ENCODE measurements at regions not wholly inside any gene's neighbourhood (a gene's known extent, or its start where the extent isn't known, plus 50 kb on each side); places are given as distances from the start of the nearest gene placed in this dataset.

DNA sequence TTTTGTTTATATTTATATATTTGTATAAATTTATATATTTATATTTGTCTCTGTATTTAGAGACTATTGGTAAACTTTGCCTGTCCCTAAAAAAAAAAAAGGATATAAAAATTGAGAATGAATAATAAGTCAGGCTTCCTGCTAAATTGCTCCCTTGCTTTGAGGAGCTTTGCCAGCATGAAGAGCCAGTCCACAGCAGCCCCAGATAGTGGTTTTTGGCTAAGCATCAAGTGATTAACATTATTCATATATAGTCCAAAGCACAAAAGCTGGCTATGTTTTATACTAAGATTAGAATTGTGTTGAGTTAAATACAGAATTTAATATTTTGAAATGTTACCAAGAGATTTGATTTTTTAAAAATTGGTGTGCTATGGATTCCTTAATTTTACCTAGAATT, 264.9 kb upstream of the FERD3L start:
- TF ChIP-seq SMC3 (IDR thresholded peaks at IDR 0.05), result no peak
- no peak for TF ChIP-seq ZNF302 (CRISPR knock-in tag; IDR thresholded peaks at IDR 0.05)
- TF ChIP-seq, protein P1, sequence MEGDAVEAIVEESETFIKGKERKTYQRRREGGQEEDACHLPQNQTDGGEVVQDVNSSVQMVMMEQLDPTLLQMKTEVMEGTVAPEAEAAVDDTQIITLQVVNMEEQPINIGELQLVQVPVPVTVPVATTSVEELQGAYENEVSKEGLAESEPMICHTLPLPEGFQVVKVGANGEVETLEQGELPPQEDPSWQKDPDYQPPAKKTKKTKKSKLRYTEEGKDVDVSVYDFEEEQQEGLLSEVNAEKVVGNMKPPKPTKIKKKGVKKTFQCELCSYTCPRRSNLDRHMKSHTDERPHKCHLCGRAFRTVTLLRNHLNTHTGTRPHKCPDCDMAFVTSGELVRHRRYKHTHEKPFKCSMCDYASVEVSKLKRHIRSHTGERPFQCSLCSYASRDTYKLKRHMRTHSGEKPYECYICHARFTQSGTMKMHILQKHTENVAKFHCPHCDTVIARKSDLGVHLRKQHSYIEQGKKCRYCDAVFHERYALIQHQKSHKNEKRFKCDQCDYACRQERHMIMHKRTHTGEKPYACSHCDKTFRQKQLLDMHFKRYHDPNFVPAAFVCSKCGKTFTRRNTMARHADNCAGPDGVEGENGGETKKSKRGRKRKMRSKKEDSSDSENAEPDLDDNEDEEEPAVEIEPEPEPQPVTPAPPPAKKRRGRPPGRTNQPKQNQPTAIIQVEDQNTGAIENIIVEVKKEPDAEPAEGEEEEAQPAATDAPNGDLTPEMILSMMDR (IDR thresholded peaks at IDR 0.05), result no peak
- no peak for TF ChIP-seq RNF2 (IDR thresholded peaks at IDR 0.05; ENCODE audit: borderline replicate concordance, low read depth)
- TF ChIP-seq, protein P2, sequence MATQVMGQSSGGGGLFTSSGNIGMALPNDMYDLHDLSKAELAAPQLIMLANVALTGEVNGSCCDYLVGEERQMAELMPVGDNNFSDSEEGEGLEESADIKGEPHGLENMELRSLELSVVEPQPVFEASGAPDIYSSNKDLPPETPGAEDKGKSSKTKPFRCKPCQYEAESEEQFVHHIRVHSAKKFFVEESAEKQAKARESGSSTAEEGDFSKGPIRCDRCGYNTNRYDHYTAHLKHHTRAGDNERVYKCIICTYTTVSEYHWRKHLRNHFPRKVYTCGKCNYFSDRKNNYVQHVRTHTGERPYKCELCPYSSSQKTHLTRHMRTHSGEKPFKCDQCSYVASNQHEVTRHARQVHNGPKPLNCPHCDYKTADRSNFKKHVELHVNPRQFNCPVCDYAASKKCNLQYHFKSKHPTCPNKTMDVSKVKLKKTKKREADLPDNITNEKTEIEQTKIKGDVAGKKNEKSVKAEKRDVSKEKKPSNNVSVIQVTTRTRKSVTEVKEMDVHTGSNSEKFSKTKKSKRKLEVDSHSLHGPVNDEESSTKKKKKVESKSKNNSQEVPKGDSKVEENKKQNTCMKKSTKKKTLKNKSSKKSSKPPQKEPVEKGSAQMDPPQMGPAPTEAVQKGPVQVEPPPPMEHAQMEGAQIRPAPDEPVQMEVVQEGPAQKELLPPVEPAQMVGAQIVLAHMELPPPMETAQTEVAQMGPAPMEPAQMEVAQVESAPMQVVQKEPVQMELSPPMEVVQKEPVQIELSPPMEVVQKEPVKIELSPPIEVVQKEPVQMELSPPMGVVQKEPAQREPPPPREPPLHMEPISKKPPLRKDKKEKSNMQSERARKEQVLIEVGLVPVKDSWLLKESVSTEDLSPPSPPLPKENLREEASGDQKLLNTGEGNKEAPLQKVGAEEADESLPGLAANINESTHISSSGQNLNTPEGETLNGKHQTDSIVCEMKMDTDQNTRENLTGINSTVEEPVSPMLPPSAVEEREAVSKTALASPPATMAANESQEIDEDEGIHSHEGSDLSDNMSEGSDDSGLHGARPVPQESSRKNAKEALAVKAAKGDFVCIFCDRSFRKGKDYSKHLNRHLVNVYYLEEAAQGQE (IDR thresholded peaks at IDR 0.05), result no peak
- TF ChIP-seq EHMT2 (IDR thresholded peaks at IDR 0.05; ENCODE audit: low read depth), result no peak
- TF ChIP-seq POLR2A (IDR thresholded peaks at IDR 0.05; ENCODE audit: low read length), result no peak
- TF ChIP-seq CBX8 (IDR thresholded peaks at IDR 0.05), result no peak
- TF ChIP-seq, protein P3, sequence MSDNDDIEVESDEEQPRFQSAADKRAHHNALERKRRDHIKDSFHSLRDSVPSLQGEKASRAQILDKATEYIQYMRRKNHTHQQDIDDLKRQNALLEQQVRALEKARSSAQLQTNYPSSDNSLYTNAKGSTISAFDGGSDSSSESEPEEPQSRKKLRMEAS (IDR thresholded peaks at IDR 0.05), result no peak
- TF ChIP-seq, protein P4, sequence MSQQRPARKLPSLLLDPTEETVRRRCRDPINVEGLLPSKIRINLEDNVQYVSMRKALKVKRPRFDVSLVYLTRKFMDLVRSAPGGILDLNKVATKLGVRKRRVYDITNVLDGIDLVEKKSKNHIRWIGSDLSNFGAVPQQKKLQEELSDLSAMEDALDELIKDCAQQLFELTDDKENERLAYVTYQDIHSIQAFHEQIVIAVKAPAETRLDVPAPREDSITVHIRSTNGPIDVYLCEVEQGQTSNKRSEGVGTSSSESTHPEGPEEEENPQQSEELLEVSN (IDR thresholded peaks at IDR 0.05; ENCODE audit: borderline replicate concordance, low read depth), result no peak
- no peak for TF ChIP-seq RAD21 (conservative IDR thresholded peaks at IDR 0.05 in 1 of 2, IDR thresholded peaks at IDR 0.05 in 1 of 2)
- no peak for TF ChIP-seq KDM5A (IDR thresholded peaks at IDR 0.05)
- no peak for TF ChIP-seq ELK1 (IDR thresholded peaks at IDR 0.05; ENCODE audit: low read depth, low read length)
- no peak for TF ChIP-seq HDAC2 (IDR thresholded peaks at IDR 0.05)

Measured in A549 (cell line).